Stimulated activated CD8-positive, alpha-beta memory T cell treated with anti-CD3 and anti-CD28 coated beads, Interleukin-12 subunit alpha, Interleukin-12 subunit beta, amount 100 ng/mL, for 1 hour (primary cell): ENCODE measurements at regions not wholly inside any gene's neighbourhood (a gene's known extent, or its start where the extent isn't known, plus 50 kb on each side); places are given as distances from the start of the nearest gene placed in this dataset.
"Not testable (repeated sequence)": the region's sequence is repeated elsewhere in the genome, so short reads cannot be mapped to it uniquely, and the experiment has no call there.

Experiments used
- DNase-seq: peaks from one replicate; pipeline ENCODE4 v3.0.0-alpha.2; 2020; ENCODE audit warnings: low read depth

- DNase-seq = no peak
Observed at GRCh38 chr2:36235426-36235825, 120.2 kb upstream of the CRIM1 start.

GRCh38 chr2:36223259-36223658, 132.3 kb upstream of the CRIM1 start:
- no peak for DNase-seq

- no peak for DNase-seq
Observed at GRCh38 chr2:36222485-36222884, 133.1 kb upstream of the CRIM1 start.

- DNase-seq = no peak
Observed at GRCh38 chr2:36214691-36215090, 140.9 kb upstream of the CRIM1 start.

GRCh38 chr2:36203366-36203765, 152.2 kb upstream of the CRIM1 start:
- no peak for DNase-seq

GRCh38 chr2:36197181-36197971, 158.2 kb upstream of the CRIM1 start:
- DNase-seq = no peak

GRCh38 chr2:36193680-36194079, 161.9 kb upstream of the CRIM1 start:
- DNase-seq = no peak

GRCh38 chr2:36192983-36193382, 162.6 kb upstream of the CRIM1 start:
- no peak for DNase-seq

GRCh38 chr2:36190097-36190496, 165.5 kb upstream of the CRIM1 start:
- DNase-seq = no peak

GRCh38 chr2:36185624-36186023, 170.0 kb upstream of the CRIM1 start:
- DNase-seq = no peak

GRCh38 chr2:36184848-36185247, 170.7 kb upstream of the CRIM1 start:
- no peak for DNase-seq

- not testable (repeated sequence) for DNase-seq
Observed at GRCh38 chr2:36180789-36181482, 174.6 kb upstream of the CRIM1 start.

- DNase-seq = not testable (repeated sequence)
Observed at GRCh38 chr2:36180293-36180692, 175.3 kb upstream of the CRIM1 start.

- DNase-seq = not testable (repeated sequence)
Observed at GRCh38 chr2:36179668-36180269, 175.8 kb upstream of the CRIM1 start.

- DNase-seq = no peak
Observed at GRCh38 chr2:36178384-36178783, 177.2 kb upstream of the CRIM1 start.

- DNase-seq = no peak
Observed at GRCh38 chr2:36177282-36177681, 178.3 kb upstream of the CRIM1 start.

GRCh38 chr2:36174920-36175319, 180.7 kb upstream of the CRIM1 start:
- DNase-seq = no peak

- DNase-seq = no peak
Observed at GRCh38 chr2:36173760-36174404, 181.7 kb upstream of the CRIM1 start.

GRCh38 chr2:36172824-36173223, 182.8 kb upstream of the CRIM1 start:
- DNase-seq = no peak

- no peak for DNase-seq
Observed at GRCh38 chr2:36170805-36171204, 184.8 kb upstream of the CRIM1 start.

GRCh38 chr2:36169843-36170242, 185.7 kb upstream of the CRIM1 start:
- no peak for DNase-seq

GRCh38 chr2:36168115-36168514, 187.5 kb upstream of the CRIM1 start:
- DNase-seq = no peak

GRCh38 chr2:36165132-36165531, 190.4 kb upstream of the CRIM1 start:
- no peak for DNase-seq
